ENCODE measurements at regions not wholly inside any gene's neighbourhood (a gene's known extent, or its start where the extent isn't known, plus 50 kb on each side); places are given as distances from the start of the nearest gene placed in this dataset.

GRCh38 chr7:81638198-81638597, 131.6 kb downstream of the HGF start:
- peaks cover 20% of the 10 kb centered on the region for H3K9me3 Mint-ChIP-seq (ENCODE audit: unreplicated experiment)
- H3K4me1 Mint-ChIP-seq (ENCODE audit: low read depth, unreplicated experiment) = peaks cover 5% of the 10 kb centered on the region
- Histone ChIP-seq H3K27me3 (replicated peaks; ENCODE audit: control insufficient read depth, insufficient read depth, low read length) (no peaks in the 10 kb centered on the region), H3K9me3 (no peaks in the 10 kb centered on the region), H3K4me3 (ENCODE audit: low read depth, low read length) (no peak overlapping the region), H3K36me3 (ENCODE audit: control insufficient read depth, insufficient read depth, low read length) (no peaks in the 10 kb centered on the region), H3K4me1 (no peaks in the 10 kb centered on the region)
- H3K4me3 Mint-ChIP-seq (ENCODE audit: unreplicated experiment) = no peak overlapping the region
- H3K27me3 Mint-ChIP-seq (ENCODE audit: insufficient read depth, unreplicated experiment) = no peaks in the 10 kb centered on the region
- peak in 1 of 2 experiments; percentile 20 for DNase-seq
- ChIA-PET POLR2A (no interaction called here), CTCF (no interaction called here)
- BruUV-seq (replicated peaks) = no TSS peak
- no peaks in the 10 kb centered on the region for H3K36me3 Mint-ChIP-seq (ENCODE audit: insufficient read depth, unreplicated experiment)
- H3K27ac Mint-ChIP-seq (ENCODE audit: unreplicated experiment) = no peak overlapping the region
- no peak for TF ChIP-seq CTCF (IDR thresholded peaks at IDR 0.05; ENCODE audit: insufficient read depth in 1 of 2, low read depth in 1 of 2, low read length in 1 of 2, severe bottlenecking in 1 of 2, unreplicated experiment in 1 of 2)
- intact Hi-C loops (cut with micrococcal nuclease; ENCODE audit: unreplicated experiment) = no loop called here

GRCh38 chr7:81637534-81637933, 132.3 kb downstream of the HGF start:
- Mint-ChIP-seq H3K27me3 (ENCODE audit: insufficient read depth, unreplicated experiment) (no peaks in the 10 kb centered on the region), H3K4me1 (ENCODE audit: low read depth, unreplicated experiment) (peaks cover 5% of the 10 kb centered on the region), H3K36me3 (ENCODE audit: insufficient read depth, unreplicated experiment) (no peaks in the 10 kb centered on the region), H3K4me3 (ENCODE audit: unreplicated experiment) (no peak overlapping the region), H3K9me3 (ENCODE audit: unreplicated experiment) (peaks cover 20% of the 10 kb centered on the region), H3K27ac (ENCODE audit: unreplicated experiment) (no peak overlapping the region)
- DNase-seq = no peak
- CTCF ChIA-PET = no interaction called here
- H3K36me3 ChIP-seq (ENCODE audit: control insufficient read depth, insufficient read depth, low read length) = no peaks in the 10 kb centered on the region
- H3K27me3 ChIP-seq (replicated peaks; ENCODE audit: control insufficient read depth, insufficient read depth, low read length) = no peaks in the 10 kb centered on the region
- POLR2A ChIA-PET = no interaction called here
- no peaks in the 10 kb centered on the region for H3K9me3 ChIP-seq
- H3K4me3 ChIP-seq (ENCODE audit: low read depth, low read length) = no peak overlapping the region
- BruUV-seq (replicated peaks) = no TSS peak
- H3K4me1 ChIP-seq = no peaks in the 10 kb centered on the region
- TF ChIP-seq CTCF (IDR thresholded peaks at IDR 0.05; ENCODE audit: insufficient read depth in 1 of 2, low read depth in 1 of 2, low read length in 1 of 2, severe bottlenecking in 1 of 2, unreplicated experiment in 1 of 2) = no peak
- intact Hi-C loops (cut with micrococcal nuclease; ENCODE audit: unreplicated experiment) = no loop called here

DNA sequence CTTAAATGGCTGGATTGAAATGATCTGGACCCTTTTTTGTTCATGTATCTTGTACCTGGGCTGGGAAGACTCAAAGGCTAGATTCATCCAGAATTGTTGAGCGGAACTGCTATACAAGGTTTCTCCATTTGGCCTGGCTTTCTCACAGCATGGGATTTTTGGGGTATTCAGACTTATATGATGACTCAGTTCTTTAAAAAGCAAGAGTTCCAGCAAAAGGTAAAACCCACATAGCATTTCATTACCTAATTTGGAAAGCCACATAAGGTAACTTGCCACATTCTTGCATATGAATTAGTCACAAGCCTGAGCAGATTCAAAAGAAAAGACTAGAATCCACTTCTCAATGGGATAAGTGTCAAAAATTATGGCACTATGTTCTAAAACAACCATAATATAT, 137.4 kb downstream of the HGF start:
- no peaks in the 10 kb centered on the region for H3K9me3 ChIP-seq
- H3K4me1 ChIP-seq = no peaks in the 10 kb centered on the region
- no peak overlapping the region for H3K4me3 Mint-ChIP-seq (ENCODE audit: unreplicated experiment)
- ChIA-PET CTCF (no interaction called here), POLR2A (no interaction called here)
- no peak overlapping the region for H3K27ac Mint-ChIP-seq (ENCODE audit: unreplicated experiment)
- H3K27me3 Mint-ChIP-seq (ENCODE audit: insufficient read depth, unreplicated experiment) = no peaks in the 10 kb centered on the region
- no peaks in the 10 kb centered on the region for H3K36me3 ChIP-seq (ENCODE audit: control insufficient read depth, insufficient read depth, low read length)
- H3K9me3 Mint-ChIP-seq (ENCODE audit: unreplicated experiment) = no peaks in the 10 kb centered on the region
- no peak for TF ChIP-seq CTCF (IDR thresholded peaks at IDR 0.05; ENCODE audit: insufficient read depth in 1 of 2, low read depth in 1 of 2, low read length in 1 of 2, severe bottlenecking in 1 of 2, unreplicated experiment in 1 of 2)
- no peak overlapping the region for H3K4me3 ChIP-seq (ENCODE audit: low read depth, low read length)
- no peaks in the 10 kb centered on the region for H3K27me3 ChIP-seq (replicated peaks; ENCODE audit: control insufficient read depth, insufficient read depth, low read length)
- H3K4me1 Mint-ChIP-seq (ENCODE audit: low read depth, unreplicated experiment) = no peaks in the 10 kb centered on the region
- no TSS peak for BruUV-seq (replicated peaks)
- intact Hi-C loops (cut with micrococcal nuclease; ENCODE audit: unreplicated experiment) = no loop called here
- H3K36me3 Mint-ChIP-seq (ENCODE audit: insufficient read depth, unreplicated experiment) = no peaks in the 10 kb centered on the region
- no peak for DNase-seq
